Forelimb muscle (tissue), 1 donor: ENCODE measurements at regions not wholly inside any gene's neighbourhood (a gene's known extent, or its start where the extent isn't known, plus 50 kb on each side); places are given as distances from the start of the nearest gene placed in this dataset.

ENCODE experiments used
- DNase-seq: peaks from one replicate; pipeline ENCODE4 v3.0.0-alpha.2; 2013; ENCODE audit warnings: low read depth

DNA sequence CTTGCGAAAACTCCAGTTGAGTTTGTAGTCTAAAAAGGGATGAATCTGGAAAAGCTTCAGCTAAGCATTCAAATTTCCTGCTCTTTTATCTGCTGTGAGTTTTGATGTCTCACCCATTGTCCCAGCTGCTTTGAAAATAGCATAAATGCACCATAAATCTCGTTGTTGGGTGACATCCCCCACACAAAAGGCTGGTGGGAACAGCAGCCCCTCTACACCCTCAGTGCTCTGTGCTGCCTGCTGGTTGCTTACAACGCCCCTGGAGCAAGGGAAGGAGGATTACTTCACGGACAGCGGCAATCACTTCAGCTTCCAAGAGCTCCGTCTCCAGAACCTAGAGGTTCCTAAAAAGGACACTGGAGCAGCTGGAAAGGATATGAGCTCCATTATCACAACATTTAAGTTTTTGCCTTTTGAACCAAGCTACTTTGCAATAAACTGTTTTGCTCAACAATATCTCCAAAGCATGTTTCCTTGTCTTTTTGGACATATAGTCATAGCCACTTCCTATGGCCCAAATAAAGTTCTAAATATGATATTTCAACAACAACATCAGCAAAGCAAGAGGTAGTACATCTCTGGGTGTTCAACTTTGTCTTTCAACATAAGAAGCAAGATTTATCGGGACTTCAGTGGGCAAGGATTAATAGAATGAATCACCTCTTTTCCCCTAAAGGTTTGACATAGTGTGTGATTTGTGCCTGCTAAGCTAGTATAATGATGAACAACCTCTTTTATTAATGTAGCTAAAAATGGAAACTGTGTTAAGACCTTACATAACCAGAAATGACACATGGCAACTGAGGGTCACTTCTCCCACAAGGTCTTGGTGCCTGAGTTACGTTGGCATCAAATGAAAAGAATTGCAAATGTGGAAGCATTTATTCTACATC lies 413.5 kb downstream of the TXNL1 start:
- no peak for DNase-seq

DNA sequence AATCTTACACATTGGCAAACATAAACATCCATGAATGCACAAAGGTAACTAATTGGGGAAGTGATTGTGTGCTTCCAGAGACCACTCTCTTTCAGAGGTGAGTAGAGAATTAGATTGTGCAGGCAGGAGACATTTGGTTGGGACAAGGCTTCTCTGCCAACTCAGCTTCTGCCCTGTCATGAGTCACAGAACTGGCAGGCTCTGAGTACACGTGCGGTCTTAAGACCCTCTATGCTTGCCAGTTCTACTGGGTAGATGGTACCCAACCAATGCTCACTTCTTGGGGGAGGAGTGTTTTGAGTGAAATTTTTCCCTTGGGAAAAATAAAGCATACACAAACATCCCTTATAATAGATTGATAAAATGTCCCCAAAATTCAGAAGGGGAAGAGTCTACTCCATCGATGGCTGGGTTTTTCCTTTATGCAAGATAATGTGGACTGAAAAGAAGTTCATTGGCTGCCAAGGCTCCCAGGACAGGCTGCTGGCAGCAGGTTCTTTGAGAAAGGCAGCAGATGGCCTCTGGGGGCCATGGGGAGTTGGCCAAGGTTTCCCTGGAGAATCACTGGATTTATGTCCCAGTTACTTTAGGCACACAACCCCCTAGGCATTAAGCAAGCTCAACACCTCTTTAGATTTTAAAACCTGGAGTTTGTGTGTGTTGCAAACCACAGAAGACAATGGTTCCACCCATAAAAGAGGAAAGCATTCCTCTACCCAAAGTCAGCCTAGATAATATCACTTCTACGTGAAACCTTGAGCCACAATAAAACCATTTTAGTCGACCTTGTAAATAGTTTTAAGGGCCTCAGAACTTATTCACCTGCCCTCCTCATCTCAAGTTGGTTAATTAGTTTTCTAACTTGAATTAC lies 417.0 kb downstream of the TXNL1 start:
- DNase-seq, result no peak

- DNase-seq, result no peak
Measured at GRCh38 chr18:56217406-56217805, 421.0 kb downstream of the TXNL1 start.

GRCh38 chr18:56214706-56215105 lies 423.7 kb downstream of the TXNL1 start:
- no peak for DNase-seq

- DNase-seq, result no peak
Measured at GRCh38 chr18:56210520-56210919, 427.9 kb downstream of the TXNL1 start.

DNA sequence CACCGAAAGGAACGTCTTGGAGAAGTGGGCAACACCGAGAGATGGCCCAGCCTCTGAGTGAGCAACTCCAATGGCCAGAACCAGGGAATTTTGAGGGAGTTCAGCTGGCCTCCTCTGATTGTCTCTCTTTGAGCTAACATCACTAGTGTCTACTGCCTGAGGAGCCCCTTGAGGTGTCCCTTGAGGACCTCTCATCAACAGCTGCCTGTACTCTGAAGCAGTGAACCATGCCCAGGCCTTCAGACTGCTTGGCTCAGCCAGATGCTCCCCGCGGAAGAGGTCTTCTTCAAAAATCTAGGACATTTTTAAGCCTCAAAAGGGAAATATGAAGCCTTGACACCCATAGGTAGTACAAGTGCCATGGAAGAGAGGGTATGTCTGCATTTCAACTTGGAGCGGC lies 430.4 kb downstream of the TXNL1 start:
- DNase-seq, result no peak

DNA sequence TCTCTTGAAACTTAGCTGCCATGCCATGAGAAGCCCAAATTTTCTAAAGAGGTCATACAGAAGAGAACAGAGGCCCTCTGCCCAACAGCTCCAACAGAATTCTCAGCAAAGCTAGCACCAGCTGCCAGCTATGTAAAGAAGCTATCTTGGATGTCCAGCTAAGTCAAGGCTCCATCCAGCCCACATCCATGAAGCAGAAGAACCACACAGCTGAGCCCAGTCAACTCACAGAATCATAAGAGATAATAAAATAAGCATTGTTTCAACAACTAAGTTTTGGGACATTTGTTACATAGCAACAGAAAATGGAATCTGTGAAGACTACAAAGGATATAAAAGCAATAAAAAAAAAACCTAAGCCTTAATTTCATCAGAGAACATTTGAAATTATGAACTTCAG lies 434.3 kb downstream of the TXNL1 start:
- no peak for DNase-seq

DNA sequence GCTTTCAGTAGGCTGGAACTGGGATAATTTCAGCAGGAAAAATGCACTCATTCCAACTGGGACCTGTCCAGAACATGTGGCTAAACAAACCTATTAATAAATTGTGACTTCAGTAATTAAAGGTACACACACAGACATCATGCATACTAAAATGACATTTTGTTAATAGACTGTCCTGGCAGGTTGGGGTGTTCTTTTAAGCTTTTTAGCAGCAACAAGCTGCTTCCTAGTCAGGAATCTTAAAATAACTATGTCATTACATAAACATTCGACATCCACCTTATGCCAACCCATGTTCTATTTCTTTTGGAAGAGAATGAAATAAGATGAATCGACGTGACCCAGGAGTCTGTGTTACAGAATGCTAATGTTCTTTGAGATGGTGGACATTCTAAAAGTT lies 435.7 kb downstream of the TXNL1 start:
- DNase-seq, result no peak

GRCh38 chr18:56200381-56200911 lies 437.9 kb downstream of the TXNL1 start:
- no peak for DNase-seq

GRCh38 chr18:56199580-56200330 lies 438.6 kb downstream of the TXNL1 start:
- DNase-seq, result no peak

- no peak for DNase-seq
Measured at GRCh38 chr18:56197241-56197859, 441.0 kb downstream of the TXNL1 start.

DNA sequence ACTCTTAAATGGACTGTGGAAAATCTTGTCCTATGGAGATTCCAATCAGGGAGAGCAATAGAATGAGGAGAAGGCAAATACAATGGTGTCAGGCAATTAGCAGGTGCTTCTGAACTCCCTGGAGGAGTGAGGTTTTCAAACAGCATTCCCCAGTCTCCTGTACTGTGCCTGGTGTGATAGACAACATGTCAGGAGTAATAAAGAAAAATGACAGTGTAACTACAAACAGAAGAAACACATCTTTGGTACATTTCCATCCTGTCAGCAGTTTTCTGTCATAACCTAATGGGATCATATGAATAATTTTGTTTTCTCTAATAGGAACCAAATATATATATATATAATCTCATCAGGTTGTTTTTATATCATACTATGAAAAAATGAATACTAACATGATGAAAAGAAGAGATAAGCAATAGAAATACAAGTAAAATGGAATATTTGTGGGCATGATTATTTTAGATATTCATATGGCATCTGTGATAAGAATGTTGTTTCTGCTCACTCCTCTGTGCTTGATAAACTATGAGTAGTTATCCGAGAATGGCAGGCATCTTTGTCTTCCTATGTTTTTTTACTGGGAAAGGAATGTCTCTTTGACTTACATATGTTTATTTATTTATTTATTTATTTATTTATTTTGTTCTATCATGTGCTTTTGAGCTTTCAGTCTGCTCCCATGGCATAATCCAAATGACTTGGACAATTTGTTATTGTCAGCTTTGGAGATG lies 441.7 kb downstream of the TXNL1 start:
- no peak for DNase-seq

GRCh38 chr18:56191334-56191733 lies 447.1 kb downstream of the TXNL1 start:
- DNase-seq, result no peak

GRCh38 chr18:56189615-56190014 lies 448.8 kb downstream of the TXNL1 start:
- DNase-seq, result no peak

DNA sequence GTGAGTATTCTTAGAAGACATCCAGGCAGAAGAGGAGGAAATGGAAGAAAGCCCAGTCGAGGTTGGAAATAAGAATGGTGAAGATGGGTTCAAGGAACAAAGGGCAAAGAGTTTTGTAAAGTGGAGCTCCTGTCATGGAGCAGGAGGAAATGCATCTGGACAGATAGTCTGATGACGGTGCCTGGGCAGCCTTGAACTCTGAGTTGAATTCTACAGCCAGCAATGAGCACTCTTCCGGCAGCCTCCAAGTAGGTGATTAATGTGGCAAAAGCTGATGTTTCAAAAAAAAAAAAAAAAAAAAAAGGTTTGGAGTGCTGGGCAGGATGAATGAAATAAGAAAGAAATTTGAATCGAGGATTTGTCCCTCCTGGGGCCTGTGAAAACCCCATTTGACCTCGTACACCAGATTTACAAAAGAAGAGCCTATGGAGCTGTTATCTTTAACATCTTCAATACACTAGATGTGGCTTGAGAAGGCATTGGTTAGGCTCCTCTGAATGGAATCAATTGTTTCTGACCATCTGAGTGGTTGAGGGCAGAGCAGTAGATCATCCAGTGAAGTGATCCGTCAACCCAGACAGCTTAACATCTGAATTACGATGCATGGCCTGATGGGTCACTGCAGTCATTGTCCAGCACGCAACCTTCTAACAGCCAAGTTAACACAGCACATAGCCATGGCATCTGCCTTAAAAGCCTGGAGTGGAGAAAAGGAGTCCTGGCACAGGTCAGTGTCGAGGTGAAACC lies 449.7 kb downstream of the TXNL1 start:
- DNase-seq, result no peak

DNA sequence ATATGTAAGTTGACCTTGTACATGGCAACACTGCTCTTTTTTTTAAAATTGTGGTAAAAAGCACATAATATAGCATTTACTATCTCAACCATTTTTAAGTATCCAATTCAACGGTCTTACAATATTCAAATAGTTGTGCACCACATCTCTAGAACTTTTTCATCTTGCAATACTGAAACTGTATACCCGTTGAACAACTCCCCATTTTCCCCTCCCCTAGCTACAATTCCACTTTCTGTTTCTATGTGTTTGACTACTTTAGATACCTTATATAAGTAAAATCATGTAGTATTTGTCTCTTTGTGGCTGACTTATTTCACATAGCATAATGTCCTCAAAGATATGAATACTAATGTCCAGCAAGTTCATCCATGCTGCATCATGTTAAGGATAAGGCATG lies 452.1 kb downstream of the TXNL1 start:
- DNase-seq, result no peak

GRCh38 chr18:56185126-56185525 lies 453.3 kb downstream of the TXNL1 start:
- no peak for DNase-seq

- DNase-seq, result no peak
Measured at GRCh38 chr18:56176751-56177150, 461.6 kb downstream of the TXNL1 start.

GRCh38 chr18:56175330-56176001 lies 462.9 kb downstream of the TXNL1 start:
- no peak for DNase-seq
